ENCODE measurements at regions not wholly inside any gene's neighbourhood (a gene's known extent, or its start where the extent isn't known, plus 50 kb on each side); places are given as distances from the start of the nearest gene placed in this dataset.
"Not testable (repeated sequence)": the region's sequence is repeated elsewhere in the genome, so short reads cannot be mapped to it uniquely, and the experiment has no call there.

- Histone ChIP-seq H3K36me3 (no peaks in the 10 kb centered on the region), H3K27me3 (peaks cover 0 to 5% of the 10 kb centered on the region in 2 donors), H3K4me1 (no peaks in the 10 kb centered on the region), H3K4me3 (no peak overlapping the region), H3K27ac (no peak overlapping the region), H3K9me3 (no peaks in the 10 kb centered on the region)
- WGBS (ENCODE audit: insufficient coverage, low coverage, low lambda C conversion rate, missing lambda C conversion rate), result 15% methylated on average over 18 of the region's 26 CpGs
- ATAC-seq (no peak), DNase-seq (no peak)
- TF ChIP-seq, protein P1, sequence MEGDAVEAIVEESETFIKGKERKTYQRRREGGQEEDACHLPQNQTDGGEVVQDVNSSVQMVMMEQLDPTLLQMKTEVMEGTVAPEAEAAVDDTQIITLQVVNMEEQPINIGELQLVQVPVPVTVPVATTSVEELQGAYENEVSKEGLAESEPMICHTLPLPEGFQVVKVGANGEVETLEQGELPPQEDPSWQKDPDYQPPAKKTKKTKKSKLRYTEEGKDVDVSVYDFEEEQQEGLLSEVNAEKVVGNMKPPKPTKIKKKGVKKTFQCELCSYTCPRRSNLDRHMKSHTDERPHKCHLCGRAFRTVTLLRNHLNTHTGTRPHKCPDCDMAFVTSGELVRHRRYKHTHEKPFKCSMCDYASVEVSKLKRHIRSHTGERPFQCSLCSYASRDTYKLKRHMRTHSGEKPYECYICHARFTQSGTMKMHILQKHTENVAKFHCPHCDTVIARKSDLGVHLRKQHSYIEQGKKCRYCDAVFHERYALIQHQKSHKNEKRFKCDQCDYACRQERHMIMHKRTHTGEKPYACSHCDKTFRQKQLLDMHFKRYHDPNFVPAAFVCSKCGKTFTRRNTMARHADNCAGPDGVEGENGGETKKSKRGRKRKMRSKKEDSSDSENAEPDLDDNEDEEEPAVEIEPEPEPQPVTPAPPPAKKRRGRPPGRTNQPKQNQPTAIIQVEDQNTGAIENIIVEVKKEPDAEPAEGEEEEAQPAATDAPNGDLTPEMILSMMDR (IDR thresholded peaks at IDR 0.05), result no peak
- TF ChIP-seq POLR2A (IDR thresholded peaks at IDR 0.05), result no peak
- intact Hi-C loops (cut with DNase I), result no loop called here
Measured at GRCh38 chr22:25281675-25282345, 62.4 kb downstream of the CRYBB2 start.

GRCh38 chr22:25282346-25282670 lies 62.9 kb downstream of the CRYBB2 start:
- peaks cover 0 to 5% of the 10 kb centered on the region in 2 donors for H3K27me3 ChIP-seq
- H3K4me3 ChIP-seq, result no peak overlapping the region
- TF ChIP-seq, protein P1 (IDR thresholded peaks at IDR 0.05), result no peak
- TF ChIP-seq POLR2A (IDR thresholded peaks at IDR 0.05), result no peak
- H3K4me1 ChIP-seq, result no peaks in the 10 kb centered on the region
- WGBS (ENCODE audit: insufficient coverage, low coverage, low lambda C conversion rate, missing lambda C conversion rate), result 0% methylated on average over 11 of the region's 17 CpGs
- no peaks in the 10 kb centered on the region for H3K9me3 ChIP-seq
- no peak for DNase-seq
- H3K27ac ChIP-seq, result no peak overlapping the region
- intact Hi-C loops (cut with DNase I), result no loop called here
- ATAC-seq, result peak in 1 of 4 donors; percentile 30
- no peaks in the 10 kb centered on the region for H3K36me3 ChIP-seq

DNA sequence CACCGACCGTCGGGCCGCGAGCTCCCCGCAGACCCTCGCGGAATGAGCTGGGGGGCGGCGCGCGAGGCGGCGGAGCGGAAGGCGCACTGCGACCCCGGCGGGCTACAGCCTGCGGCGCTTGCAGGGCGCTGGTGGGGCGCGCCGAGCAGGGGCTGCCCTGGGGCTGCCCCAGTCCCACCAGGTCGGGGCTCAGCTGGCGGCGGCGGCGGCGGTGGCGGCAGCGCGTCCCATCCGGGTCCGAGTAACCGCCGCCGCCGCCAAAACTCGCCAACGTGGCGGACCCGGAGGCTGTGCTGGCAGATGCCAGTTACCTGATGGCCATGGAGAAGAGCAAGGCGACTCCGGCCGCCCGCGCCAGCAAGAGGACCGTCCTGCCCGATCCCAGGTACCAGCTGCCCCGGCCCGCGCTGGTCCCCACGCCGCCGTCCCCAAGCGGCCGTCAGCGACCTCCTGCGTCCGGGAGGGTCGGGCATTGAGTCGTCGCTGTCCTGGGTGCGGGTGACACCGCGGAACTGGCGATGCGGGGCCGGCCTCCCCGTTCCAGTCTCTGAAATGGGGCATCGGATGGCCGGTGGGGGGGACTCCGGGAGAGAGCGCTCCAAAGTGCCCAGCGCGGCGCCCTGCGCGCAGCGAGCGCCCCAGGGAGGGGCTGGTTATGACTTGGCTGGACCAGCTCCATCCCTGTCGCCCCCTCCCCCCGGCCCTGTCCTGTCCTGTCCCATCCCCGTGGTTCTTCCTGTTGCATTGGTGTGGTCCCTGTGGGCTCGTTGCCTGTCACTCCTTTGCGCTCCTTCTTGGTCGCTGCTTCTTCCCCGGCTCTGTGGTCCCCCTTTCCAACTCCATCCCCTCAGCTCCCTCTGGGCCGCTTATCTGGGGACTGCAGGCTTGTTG lies 63.5 kb downstream of the CRYBB2 start:
- DNase-seq (no peak), ATAC-seq (peak in 1 of 4 donors; percentile 17)
- no peak overlapping the region for H3K4me3 ChIP-seq
- H3K27me3 ChIP-seq, result peaks cover 0 to 5% of the 10 kb centered on the region in 2 donors
- H3K4me1 ChIP-seq, result no peaks in the 10 kb centered on the region
- intact Hi-C loops (cut with DNase I), result no loop called here
- H3K36me3 ChIP-seq, result no peaks in the 10 kb centered on the region
- no peak overlapping the region for H3K27ac ChIP-seq
- H3K9me3 ChIP-seq, result no peaks in the 10 kb centered on the region
- 4% methylated on average over 5 of the region's 91 CpGs for WGBS (ENCODE audit: insufficient coverage, low coverage, low lambda C conversion rate, missing lambda C conversion rate)
- TF ChIP-seq, protein P1 (IDR thresholded peaks at IDR 0.05), result no peak
- TF ChIP-seq POLR2A (IDR thresholded peaks at IDR 0.05), result no peak

DNA sequence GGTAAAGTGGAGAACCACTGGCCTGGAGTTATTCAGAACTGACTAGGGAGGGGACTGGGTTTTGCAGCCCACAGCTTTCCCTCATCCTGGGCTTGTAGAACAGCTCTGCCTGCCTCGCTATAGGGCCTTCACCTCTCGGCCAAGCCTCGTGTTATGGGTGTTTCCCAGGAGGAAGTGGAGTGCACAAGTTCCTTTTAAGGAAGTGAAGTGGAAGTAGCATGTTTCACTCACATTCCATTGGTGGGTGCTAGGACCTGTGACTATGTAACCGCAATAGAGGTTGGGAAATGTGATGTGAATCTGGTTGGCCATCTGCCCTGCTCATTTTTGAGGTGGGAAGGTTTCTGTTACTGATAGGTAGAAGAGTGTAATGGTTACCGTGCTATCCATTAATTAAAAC lies 69.0 kb downstream of the CRYBB2 start:
- DNase-seq; intact Hi-C loops (cut with DNase I); H3K27ac ChIP-seq; H3K9me3 ChIP-seq; H3K4me3 ChIP-seq; H3K4me1 ChIP-seq; H3K36me3 ChIP-seq; H3K27me3 ChIP-seq; ATAC-seq: not testable (repeated sequence)
- 71% methylated on average over 2 of the region's 5 CpGs for WGBS (ENCODE audit: insufficient coverage, low coverage, low lambda C conversion rate, missing lambda C conversion rate)

DNA sequence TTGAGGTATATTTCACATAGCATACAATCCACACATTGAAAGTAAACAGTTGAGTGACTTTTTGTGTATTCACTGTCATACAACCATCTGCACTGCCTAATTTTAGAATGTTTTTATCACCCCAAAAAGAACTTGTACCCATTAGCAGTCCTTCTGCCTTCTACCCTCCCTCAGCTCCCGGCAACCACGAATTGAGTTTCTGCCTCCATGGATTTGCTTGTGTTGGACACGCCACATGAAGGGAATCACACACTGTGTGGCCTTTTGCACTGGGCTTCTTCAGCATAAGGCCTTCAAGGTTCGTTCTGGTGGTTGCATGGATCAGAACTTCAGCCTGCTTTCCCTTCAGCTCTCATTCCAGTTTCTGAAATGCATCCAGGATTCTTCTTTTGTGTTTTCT lies 82.5 kb downstream of the CRYBB2 start:
- H3K27me3 ChIP-seq; ATAC-seq; H3K9me3 ChIP-seq; H3K36me3 ChIP-seq; H3K4me1 ChIP-seq; intact Hi-C loops (cut with DNase I); H3K4me3 ChIP-seq; DNase-seq; H3K27ac ChIP-seq: not testable (repeated sequence)
- 85% methylated on average over 3 of the region's 4 CpGs for WGBS (ENCODE audit: insufficient coverage, low coverage, low lambda C conversion rate, missing lambda C conversion rate)

DNA sequence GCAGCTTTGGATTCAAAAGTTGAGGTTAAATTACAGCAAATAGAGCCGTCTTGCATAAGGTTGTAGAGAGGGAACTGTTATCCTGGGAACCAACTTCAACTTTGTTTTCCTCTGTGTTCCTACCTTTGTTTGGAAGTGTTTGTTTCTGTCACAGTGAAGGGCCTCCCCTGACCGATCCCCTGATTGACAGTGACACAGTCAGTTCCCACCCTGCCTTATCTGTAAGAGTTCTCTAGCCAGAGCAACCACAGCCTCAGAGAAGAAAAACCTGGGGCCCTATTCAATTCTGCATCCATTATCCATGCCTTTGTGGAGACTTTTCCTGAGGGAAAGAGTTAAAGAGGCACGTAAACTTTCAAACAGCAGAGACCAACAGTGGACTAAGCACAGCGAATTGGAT lies 90.1 kb downstream of the CRYBB2 start:
- DNase-seq; ATAC-seq; H3K9me3 ChIP-seq; H3K27me3 ChIP-seq; intact Hi-C loops (cut with DNase I); H3K27ac ChIP-seq; H3K4me1 ChIP-seq; H3K36me3 ChIP-seq; H3K4me3 ChIP-seq: not testable (repeated sequence)
- WGBS (ENCODE audit: insufficient coverage, low coverage, low lambda C conversion rate, missing lambda C conversion rate), result 37% methylated on average over 2 of the region's 4 CpGs

GRCh38 chr22:25311924-25312323 lies 92.5 kb downstream of the CRYBB2 start:
- WGBS (ENCODE audit: insufficient coverage, low coverage, low lambda C conversion rate, missing lambda C conversion rate), result 40% methylated on average over 1 of the region's 5 CpGs
- ATAC-seq; DNase-seq; intact Hi-C loops (cut with DNase I); H3K27me3 ChIP-seq; H3K9me3 ChIP-seq; H3K4me1 ChIP-seq; H3K27ac ChIP-seq; H3K36me3 ChIP-seq; H3K4me3 ChIP-seq: not testable (repeated sequence)
